NCI-H510A (cell line): ENCODE measurements at regions not wholly inside any gene's neighbourhood (a gene's known extent, or its start where the extent isn't known, plus 50 kb on each side); places are given as distances from the start of the nearest gene placed in this dataset.

Experiments used
- DNase-seq: peaks from one replicate; lab custom pipeline; 2025; lab: John Stamatoyannopoulos, UW

DNA sequence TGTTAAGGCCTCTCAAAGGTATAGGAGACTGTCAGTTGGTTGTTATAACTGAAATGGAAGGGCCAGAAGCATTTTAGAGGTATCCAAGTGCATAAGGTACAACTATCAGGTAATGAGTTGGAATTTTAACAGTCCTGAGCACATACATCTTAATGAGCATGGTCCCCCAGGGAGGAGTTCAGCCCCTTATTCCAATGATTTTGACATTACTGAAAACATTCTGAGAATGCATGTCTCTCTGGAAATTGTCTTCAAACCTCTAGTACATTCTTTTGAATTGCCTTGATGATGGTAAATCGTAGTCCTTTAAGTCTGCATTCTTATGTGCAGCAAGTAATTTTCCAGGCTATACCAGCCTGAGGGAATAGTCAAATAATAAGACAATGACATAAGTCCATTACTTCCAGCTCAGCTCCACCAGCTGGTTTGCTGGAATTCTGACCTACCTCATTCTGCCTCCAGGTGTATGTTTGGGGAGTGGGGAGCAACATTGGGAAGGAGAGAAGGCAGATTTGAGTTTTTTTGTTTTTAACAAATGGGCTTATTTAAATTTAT is 239.2 kb downstream of the MSRB3 start:
- DNase-seq = no peak

DNA sequence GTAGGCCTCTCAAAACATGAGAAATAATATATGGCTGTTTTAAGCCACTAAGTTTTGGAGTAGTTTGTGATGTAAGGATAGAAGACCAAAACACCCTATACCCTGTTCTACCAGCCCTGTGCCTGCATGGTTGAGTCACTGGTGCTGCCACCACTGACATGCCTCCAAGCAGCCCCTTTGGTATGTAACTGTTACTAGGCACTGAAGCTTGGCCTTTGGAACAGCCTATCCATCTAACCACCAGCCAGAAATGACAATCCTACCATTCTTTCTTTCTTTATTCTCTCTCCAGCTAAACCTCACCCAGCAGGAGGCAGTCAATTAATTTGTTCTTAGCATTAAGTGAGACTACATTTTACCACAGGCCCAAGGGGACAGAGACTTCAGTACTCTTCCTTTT is 240.3 kb downstream of the MSRB3 start:
- no peak for DNase-seq

DNA sequence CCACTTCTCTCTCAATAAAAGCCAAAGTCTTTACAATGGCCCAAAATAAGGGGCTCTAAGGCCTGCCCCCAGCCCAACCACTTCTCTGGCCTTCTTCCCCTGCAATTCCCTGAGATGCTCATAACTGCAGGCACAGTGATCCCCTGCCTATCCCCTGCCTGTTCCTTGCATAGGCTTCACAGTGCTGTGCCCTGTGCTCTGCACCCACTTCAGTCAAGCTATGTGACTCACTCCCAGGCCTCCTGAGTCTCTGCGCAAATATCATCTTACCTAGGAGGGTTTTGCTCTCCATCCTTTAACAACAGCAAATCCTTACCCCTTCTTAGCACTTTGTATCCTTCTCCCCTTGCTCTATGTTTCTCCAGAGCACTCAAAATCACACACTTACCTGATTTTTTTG is 242.2 kb downstream of the MSRB3 start:
- DNase-seq = no peak

DNA sequence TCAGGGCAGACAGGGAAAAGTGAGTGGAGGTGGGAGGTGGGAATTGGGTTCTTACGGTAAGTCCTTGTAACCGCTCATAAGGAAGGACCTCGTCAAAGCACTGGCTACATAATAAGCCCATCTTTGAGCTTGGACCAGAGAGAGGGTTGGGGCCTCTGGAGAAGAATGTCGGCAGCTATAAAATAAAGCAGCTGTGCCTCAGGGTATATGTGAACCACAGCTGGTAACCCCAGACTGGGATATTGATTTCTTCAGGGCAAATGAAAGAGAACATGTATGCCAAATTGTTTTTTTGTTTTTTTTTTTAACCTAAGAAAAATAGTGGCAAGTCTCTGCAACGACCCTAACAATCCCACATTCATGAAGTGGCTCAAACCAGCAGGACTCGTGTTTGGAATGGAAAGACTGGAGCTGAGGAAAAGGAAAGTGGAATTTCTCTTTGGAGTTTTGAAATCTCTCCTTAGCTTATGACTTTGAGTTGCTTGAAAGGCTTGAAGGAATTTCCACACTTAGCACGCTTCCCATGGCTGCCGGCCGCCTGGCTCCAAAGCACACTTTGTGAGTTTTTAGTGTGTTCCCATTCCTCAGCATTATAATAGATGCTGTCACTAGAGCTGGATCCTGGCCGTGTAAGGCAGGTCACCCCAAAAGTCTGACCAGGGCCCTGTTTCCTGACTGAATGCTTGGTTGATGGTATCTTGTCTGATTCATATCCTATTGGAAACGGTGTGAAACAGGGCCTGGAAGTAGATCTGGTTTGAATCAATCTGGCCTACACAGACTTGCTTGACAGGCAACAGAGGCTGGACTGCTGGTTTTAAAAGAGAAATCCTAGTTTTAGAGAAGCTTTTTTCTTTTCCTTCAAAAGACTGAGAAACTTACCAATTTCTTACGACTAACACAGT is 244.7 kb downstream of the MSRB3 start:
- DNase-seq = no peak

DNA sequence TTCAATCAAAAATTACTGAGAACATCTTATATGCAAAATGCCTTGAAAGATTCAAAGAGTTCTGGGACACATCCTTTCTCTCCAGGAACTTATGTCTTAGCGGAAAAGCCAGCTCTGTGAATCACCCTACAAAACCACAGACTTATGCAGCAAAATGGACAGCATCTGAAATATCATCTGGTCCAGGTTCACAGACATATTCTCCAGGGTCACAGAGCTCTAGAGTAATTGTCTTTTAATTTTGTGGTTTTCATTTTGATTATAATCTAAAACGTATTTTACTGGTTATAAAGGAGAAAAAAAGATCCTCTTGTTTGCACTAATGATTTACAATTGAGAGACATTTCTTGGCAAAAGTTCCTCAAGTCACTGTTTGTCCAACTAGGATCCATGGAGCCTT is 246.2 kb downstream of the MSRB3 start:
- DNase-seq = no peak

DNA sequence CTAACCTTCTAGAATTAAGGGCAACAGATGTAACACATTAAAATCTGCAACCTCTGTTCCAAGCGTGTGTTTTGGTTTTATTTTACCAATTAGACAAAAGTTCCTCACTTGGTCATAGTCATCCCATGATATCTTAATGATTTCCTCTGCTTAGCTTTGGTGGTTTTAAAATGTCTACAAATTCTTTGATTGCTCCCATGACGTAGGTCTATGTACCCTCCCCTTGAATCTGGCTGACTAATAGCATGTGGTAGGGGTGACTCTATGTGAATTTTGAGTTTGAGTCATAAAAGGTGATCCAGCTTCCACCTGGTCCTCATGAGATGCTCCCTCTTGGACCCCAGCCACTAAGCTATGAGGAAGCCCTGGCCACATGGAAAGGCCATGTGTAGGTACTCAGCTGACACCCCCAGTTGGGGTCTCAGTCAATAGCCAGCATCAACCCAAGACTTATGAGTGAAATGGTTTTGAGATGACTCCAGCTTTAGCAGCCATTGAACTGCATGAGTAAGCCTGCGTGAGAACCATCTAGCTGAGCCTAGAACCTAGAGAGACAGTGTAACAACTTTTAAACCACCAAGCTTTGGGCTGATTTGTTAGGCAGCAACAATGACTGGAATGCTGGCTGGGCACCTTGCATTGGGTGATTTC is 247.1 kb downstream of the MSRB3 start:
- no peak for DNase-seq

DNA sequence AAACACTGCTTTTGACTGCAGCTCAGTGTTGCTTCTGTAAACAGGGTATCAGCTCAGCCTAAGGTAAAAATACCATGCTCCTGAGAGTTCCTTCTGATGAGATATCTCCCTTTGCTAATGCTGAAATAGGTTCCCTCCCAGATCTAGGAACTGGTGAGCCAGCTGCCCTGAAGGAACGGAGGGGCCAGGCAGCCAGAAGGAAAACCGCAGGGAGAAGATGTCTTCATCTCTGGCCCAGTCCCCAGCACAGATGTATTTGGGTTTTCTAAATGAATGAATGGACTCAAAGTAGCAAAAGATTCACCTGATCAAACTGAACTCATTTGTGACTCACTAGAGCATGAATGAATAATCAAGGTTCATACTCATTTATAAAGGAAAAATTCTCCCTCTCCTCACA is 247.8 kb downstream of the MSRB3 start:
- no peak for DNase-seq

DNA sequence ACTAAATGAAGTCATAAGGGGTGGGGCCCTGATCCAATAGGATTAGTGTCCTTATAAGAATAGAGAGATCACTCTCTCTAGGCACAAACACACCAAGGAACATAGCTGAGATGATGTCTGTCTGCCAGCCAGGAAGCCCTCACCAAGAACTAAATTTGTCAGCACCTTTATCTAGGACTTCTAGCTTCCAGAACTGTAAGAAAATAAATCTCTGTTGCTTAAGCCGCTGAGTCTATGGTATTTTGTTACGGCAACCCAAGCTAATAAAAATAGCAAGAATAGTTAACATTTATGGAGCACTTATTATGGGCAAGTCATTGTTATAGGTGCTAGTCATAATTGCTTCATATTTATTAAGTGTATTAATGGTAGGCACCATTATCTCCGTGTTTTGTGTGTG is 249.6 kb downstream of the MSRB3 start:
- DNase-seq = no peak

DNA sequence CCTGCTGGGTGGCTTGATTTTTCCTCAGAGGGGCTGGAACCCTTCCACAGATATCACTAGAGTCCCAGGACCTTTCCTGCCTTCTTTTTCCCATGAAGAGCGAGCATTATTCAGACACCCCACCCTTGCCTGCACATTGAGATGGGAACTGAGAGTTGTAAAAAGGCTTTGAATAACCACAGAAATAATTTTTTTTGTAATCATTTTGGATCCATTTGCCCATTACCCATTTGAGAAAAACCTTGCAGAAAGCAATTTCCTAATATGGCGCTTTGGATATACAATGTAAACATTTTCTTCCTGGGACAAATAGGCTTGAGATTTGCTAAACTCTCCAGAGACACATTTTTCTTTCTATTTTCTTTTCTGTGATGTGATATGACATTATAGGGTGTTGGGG is 250.6 kb downstream of the MSRB3 start:
- DNase-seq = no peak

DNA sequence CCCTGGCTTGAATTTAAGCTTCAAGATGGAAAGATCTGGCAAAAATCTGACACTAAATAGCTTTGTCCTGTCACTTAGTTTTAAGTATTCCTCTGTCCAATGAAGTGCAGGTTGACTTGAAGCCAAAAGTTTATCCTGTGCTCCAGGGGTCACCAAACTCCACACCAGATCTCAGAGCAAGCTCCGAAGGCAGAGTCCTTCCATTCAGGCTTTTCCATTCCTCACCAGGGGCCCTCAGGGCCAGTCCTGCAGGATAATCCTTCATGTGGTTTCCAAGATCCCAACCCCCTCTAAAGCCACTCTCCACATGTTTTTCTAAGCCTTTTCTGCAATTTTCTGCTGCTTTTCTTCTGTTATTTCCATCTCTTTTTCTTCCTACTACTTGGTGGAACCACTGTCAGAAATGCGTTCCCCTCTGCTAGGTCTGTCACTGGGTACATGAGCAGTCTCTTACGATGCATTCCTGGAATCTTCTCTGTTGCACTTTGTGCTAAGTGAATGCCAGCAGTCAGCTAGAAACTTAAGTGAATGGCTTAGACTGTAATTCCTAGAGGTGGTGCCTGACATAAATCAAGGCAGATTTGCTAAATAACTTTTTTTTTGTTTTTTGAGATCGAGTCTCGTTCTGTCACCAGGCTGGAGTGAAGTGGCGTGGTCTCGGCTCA is 251.4 kb downstream of the MSRB3 start:
- no peak for DNase-seq

DNA sequence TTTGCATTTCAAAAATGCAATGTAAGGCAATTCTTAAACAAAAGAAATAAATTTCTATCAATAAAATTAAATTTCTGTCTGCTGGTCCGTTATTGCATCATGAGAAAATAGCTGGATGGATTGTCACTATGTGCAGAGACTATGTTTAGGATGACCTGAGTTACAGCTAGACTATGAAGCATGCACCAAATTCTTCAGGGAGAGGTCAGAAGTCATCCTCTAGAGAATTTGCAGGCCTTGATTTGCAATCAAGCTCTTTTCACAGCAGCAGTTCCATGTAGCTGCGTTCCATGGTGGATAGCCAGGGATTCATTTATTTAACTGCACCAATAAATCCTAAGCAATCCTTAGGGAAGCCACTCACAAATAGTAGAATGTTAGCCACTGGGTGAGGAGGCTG is 253.7 kb downstream of the MSRB3 start:
- DNase-seq = no peak

DNA sequence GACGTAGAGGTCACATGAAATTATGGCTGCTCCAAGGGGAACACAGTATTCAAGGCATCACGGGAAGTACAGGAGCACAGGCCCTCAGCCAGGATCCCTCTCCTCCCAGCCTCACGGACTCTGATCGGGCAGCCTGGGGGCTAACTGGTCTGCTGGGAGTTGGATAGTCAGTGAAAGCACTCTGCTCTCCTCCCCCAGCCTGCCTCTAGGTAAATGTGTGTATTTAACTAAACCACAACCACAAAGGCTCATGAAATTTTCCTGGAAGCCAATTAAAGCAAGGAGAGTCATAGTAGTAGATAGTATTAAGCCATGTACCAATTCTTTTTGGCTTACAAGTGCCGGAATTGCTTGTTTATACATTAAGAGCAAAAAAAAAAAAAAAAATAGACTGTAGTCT is 254.3 kb downstream of the MSRB3 start:
- DNase-seq = no peak

DNA sequence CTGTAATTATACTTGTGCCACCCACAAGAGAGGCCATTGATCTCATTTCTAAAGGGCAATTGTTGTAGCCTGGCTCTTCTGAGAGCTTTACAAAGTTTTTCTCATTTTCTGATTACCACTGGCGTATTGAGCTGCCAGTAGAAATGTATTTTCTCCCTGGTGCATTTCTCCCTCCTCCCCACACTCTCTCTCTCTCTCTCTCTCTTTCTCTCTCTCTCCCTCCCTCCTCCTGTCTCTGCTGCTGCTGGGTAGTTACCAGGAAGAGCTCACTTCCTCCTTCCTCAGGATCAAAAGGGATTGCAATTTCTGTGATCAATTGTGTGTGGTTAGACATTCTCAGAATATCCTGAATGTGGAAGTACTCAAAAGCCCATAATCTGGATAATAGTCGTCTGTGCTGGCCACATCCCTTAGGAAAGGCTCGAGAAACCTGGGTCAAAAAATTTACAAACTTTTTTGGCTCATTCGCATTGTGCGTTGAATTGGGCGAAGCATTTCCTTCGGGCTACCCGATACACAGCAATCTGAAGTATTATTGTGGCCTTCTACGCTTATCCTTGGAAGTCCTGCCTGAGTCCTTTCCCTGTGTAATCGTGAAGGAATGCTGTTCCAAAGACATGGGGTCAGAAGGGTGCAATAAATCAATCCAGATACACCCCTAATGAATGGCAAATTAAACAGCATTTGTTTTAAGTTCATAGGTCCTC is 254.8 kb downstream of the MSRB3 start:
- DNase-seq = no peak

DNA sequence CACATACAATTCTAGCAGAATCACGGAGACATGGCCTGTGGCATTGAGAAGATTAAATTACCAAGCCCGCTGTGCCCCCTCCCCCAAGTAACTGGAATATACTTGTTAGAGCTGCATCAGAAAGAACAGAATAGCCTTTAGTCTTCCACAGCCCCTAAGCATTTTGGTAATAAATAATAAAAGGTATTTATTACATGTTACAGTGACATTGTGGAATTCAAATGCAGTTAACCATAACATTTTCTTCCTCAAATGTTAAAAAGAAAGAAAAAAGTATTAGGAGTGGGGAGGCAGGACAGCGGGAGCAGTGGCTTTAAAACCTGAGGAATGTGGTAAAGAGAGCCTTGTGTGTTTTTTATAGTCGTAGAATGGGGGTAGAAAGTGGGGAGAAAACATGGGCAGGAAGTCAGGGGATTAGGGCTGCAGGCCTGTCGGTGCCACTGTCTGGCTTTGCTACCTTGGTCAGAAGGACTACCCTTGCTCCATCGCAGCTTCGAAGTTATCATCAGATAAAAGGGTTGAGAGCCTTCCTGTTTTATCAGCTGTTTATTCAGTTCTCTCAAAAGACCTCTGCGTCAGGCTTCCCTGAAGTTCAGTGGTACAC is 255.9 kb downstream of the MSRB3 start:
- DNase-seq = no peak

DNA sequence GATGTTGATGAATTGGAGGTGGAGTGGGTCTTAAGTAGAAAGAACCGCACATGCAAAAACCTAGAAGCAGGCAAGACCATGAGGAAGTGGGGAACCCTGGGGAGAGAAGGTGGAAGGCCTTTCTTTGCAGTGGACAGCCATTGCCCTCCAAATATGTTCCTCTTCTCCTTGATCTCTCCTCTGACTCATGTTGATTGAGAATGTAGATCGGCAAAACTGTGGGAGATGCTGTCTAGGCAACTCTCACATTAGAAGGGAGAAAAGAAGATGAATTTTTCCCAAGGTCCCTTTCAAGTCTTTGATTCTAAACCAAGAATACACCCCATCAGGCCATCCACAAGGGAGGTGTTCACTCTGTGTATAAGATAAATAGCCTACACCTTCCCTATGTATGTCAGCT is 257.5 kb downstream of the MSRB3 start:
- no peak for DNase-seq

DNA sequence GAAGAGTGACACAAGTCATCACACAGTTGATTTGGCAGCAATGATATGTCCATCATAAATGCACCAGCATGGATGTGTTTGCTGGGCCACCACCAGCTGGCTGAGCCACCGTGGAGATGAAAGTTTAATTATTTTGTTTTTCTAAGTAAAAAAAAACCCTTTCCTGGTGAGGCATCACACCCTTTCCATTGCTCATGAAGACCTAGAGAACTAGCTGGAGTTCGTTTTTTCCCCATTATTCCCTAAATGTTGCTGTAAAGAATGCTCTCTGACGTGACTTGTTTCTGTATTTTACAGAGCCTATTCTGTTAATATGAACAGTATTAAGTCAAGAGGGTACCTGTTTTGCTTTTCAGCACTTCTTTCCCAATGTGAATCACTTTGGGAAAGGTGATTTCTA is 257.9 kb downstream of the MSRB3 start:
- no peak for DNase-seq

DNA sequence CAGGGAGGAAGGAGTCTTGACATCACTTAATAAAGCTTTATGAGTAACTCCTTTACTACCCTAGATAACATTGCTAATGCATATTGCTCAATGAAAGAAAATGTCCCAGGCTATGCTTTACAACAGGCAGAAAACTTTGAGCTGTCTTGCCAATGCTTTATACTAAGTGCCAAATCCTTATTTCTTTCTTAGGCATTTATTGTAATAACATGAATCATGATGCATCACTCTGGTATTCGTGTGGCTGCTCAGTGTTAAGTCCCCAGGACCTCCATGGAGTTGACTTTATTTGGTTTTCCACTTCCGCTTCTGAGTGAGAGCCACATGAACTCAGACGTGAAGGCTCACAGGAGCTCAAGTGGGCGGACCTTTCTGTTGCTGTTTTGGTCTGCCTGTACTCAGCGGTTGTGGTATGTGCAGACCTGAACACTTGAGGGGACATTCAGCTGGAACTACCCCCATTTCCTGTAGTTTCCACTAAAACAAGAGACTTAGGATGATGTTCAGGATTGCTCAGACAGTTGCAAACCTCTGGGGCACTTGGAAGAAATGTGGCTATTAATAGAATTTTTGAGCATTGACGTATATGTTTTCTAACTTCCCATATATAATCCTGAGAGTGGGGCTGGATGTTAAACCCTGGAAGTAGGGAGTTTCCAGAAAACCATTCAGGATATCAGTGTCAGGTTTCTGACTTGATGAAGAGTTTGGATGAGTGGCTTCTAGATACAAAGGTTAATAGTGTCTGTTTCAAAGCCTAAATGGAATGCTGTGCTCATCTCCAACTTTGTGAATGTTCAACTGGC is 258.6 kb downstream of the MSRB3 start:
- DNase-seq = no peak

DNA sequence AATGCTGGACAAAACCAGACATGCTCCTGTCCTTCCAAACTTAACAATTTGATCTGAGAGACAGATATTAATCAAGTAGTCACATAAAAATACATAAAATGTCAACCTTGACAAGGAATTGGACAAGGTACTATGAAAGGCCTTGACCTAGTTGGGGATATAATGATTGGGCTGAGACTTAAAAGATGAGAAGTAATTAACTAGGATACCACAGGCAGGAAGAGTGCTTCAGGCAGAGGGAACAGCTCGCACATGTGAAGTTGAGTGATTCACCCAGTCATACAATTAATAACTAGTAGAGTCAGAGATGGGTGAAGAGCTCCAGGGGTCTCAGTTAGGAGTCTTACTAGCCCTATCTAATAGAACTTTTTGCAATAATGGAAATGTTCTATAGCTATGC is 259.5 kb downstream of the MSRB3 start:
- DNase-seq = no peak

DNA sequence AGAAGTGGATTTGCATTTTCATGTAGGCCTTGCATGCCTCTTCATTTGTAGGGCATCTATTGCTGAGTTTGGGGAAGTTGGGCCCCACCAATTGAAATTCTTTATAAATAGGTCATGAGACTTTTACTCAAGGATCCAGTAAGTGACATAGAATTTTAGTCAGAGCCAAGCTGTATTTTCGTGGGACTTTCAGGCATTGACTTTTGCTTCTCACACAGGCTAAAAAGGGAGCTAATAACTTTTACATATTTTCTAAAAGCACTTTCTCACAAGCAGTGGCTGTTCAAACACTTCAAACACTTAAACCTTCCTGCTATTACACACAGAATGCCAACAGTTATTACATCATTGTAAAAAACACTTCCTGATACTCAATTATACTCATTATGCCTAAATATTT is 260.5 kb downstream of the MSRB3 start:
- no peak for DNase-seq

DNA sequence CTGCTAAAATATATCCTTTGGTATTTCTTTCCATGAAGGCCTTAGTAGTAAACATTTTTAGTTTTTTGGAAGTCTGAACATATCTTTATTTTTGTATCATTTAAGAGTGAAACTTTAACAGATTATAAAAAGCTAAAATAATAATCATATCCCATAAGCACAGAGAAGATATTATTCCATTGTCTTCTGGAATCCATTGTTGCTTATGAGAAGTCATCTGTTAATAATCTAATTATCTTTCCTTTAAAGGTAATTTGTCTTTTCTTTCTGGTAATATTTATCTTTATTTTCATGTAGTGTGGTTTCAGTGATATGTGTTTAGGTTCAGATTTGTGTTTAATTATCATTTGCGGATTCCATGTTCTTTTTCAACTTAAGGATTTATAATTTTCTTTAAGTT is 261.7 kb downstream of the MSRB3 start:
- DNase-seq = no peak

DNA sequence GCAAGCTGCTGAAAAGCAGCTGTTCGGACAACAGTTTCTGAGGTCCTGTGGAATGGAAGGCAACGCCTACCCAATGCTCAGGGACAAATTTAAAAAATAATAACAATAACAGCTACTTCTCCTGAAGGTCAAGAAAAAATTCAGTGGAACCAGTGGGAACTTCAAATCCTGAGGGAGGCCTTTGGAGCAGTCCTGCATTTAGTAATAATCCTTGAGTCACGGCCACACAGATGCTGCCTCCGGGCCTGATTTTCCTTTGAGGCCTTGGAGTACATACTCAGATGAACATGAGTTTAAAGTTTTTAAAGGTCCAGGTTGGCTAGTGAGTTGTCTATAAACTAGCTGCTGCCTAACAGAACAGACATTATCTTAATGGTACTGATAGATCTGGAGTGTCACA is 268.0 kb downstream of the MSRB3 start:
- no peak for DNase-seq
